Parathyroid adenoma (tissue), 2 donors: ENCODE measurements at regions not wholly inside any gene's neighbourhood (a gene's known extent, or its start where the extent isn't known, plus 50 kb on each side); places are given as distances from the start of the nearest gene placed in this dataset.

Experiments used
- H2AFZ ChIP-seq: fragments of 300-600 bp; sonication (generic); one replicate; pipeline ENCODE4 v1.7.0; 2017; ENCODE audit warnings: antibody characterized with exemption, mild to moderate bottlenecking
- H3K27ac ChIP-seq: fragments of 300-600 bp; sonication (generic); one replicate; pipeline ENCODE4 v1.7.0; 2017
- H3K27me3 ChIP-seq: fragments of 300-600 bp; sonication (generic); one replicate; pipeline ENCODE4 v1.7.0; 2017; ENCODE audit warnings: low read length; ENCODE audit not compliant: control insufficient read depth, insufficient read depth
- H3K36me3 ChIP-seq: fragments of 300-600 bp; sonication (generic); one replicate; pipeline ENCODE4 v1.7.0; 2017; ENCODE audit warnings: low read length; ENCODE audit not compliant: control insufficient read depth, insufficient read depth
- H3K4me1 ChIP-seq: fragments of 300-600 bp; sonication (generic); one replicate; pipeline ENCODE4 v1.7.0; 2017; ENCODE audit warnings: control low read depth
- H3K4me2 ChIP-seq: fragments of 300-600 bp; sonication (generic); one replicate; pipeline ENCODE4 v1.7.0; 2017; ENCODE audit warnings: low read length
- H3K4me3 ChIP-seq: fragments of 300-600 bp; sonication (generic); one replicate; pipeline ENCODE4 v1.7.0; 2017; ENCODE audit warnings: low read depth, low read length
- H3K79me2 ChIP-seq: fragments of 300-600 bp; sonication (generic); one replicate; pipeline ENCODE4 v1.7.0; 2017; ENCODE audit warnings: control low read depth
- H3K9ac ChIP-seq: fragments of 300-600 bp; sonication (generic); one replicate; pipeline ENCODE4 v1.7.0; 2017; ENCODE audit warnings: mild to moderate bottlenecking
- H3K9me3 ChIP-seq: fragments of 300-600 bp; sonication (generic); one replicate; pipeline ENCODE4 v1.7.0; 2017; ENCODE audit warnings: low read length; ENCODE audit not compliant: control insufficient read depth
- CTCF ChIP-seq: fragments of 300-600 bp; sonication (generic); IDR thresholded peaks from one replicate; pipeline ENCODE4 v1.7.0; 2017; ENCODE audit warnings: antibody characterized with exemption, mild to moderate bottlenecking
- donor health status: primary hyperparathyroidism.

DNA sequence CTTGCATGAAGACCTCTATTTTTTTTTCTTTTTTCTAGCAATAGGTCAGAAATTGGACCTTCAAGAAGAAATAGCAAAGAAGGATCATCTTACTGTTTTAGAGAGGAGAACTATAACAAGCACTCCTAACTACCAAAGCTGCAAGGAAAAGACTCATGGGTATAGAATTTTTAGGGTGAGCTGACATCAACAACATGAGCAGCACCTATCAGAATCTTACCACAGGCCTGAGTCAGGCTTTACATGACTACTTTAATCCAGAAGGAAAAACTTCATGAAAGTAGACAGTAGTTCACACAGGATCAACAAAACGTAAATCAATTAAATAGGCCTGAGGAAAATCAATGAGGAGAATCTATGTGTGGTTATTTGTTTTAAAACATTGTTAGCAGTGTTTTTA, 130.5 kb downstream of the FAM76B start:
- H3K79me2 ChIP-seq, result no peaks in the 10 kb centered on the region
- no peak overlapping the region for H3K9ac ChIP-seq
- H3K9me3 ChIP-seq, result no peaks in the 10 kb centered on the region
- H3K27ac ChIP-seq, result no peak overlapping the region
- no peak overlapping the region for H3K4me3 ChIP-seq
- H2AFZ ChIP-seq, result no peak overlapping the region
- TF ChIP-seq CTCF, result no peak
- H3K36me3 ChIP-seq, result no peaks in the 10 kb centered on the region
- no peak overlapping the region for H3K4me2 ChIP-seq
- H3K4me1 ChIP-seq, result no peaks in the 10 kb centered on the region
- no peaks in the 10 kb centered on the region for H3K27me3 ChIP-seq

GRCh38 chr11:95655536-95655935, 134.0 kb downstream of the FAM76B start:
- Histone ChIP-seq H2AFZ (no peak overlapping the region), H3K4me1 (peaks cover 4% of the 10 kb centered on the region), H3K27ac (no peak overlapping the region), H3K4me3 (no peak overlapping the region), H3K79me2 (no peaks in the 10 kb centered on the region), H3K36me3 (no peaks in the 10 kb centered on the region), H3K9me3 (no peaks in the 10 kb centered on the region), H3K9ac (no peak overlapping the region), H3K27me3 (no peaks in the 10 kb centered on the region), H3K4me2 (no peak overlapping the region)
- TF ChIP-seq CTCF, result no peak

DNA sequence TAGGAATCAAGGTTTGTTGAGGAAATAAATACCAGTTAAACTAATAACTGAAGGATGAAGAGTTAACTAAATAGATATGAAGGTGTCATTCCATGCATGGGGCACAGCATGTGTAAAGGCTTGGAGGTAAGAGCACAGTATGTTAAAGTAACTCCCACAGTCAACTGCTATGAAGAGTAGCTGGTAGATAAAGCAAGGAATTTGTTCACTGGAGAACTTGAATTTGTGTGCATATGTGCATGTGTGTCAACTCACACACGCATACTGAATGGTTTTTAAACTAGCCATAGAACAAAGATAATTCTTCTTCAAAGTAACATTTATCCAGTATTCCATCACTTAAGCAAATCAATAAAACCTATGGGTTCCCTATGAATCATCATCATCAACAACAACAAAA, 135.9 kb downstream of the FAM76B start:
- H3K4me3 ChIP-seq, result no peak overlapping the region
- H3K27me3 ChIP-seq, result no peaks in the 10 kb centered on the region
- no peaks in the 10 kb centered on the region for H3K79me2 ChIP-seq
- H3K9ac ChIP-seq, result no peak overlapping the region
- H3K36me3 ChIP-seq, result no peaks in the 10 kb centered on the region
- no peak overlapping the region for H3K27ac ChIP-seq
- H3K9me3 ChIP-seq, result no peaks in the 10 kb centered on the region
- no peak overlapping the region for H3K4me2 ChIP-seq
- TF ChIP-seq CTCF, result no peak
- peaks cover 4% of the 10 kb centered on the region for H3K4me1 ChIP-seq
- no peak overlapping the region for H2AFZ ChIP-seq

- H3K36me3 ChIP-seq, result no peaks in the 10 kb centered on the region
- H2AFZ ChIP-seq, result no peak overlapping the region
- TF ChIP-seq CTCF, result no peak
- no peak overlapping the region for H3K4me3 ChIP-seq
- no peaks in the 10 kb centered on the region for H3K27me3 ChIP-seq
- H3K9me3 ChIP-seq, result no peaks in the 10 kb centered on the region
- no peak overlapping the region for H3K27ac ChIP-seq
- H3K4me1 ChIP-seq, result peaks cover 4% of the 10 kb centered on the region
- H3K9ac ChIP-seq, result no peak overlapping the region
- H3K79me2 ChIP-seq, result no peaks in the 10 kb centered on the region
- H3K4me2 ChIP-seq, result no peak overlapping the region
Observed at GRCh38 chr11:95653099-95653498, 136.5 kb downstream of the FAM76B start.

GRCh38 chr11:95652002-95652472, 137.5 kb downstream of the FAM76B start:
- H3K27ac ChIP-seq, result no peak overlapping the region
- H3K36me3 ChIP-seq, result no peaks in the 10 kb centered on the region
- TF ChIP-seq CTCF, result no peak
- peaks cover 4% of the 10 kb centered on the region for H3K4me1 ChIP-seq
- H3K4me3 ChIP-seq, result no peak overlapping the region
- H3K9ac ChIP-seq, result no peak overlapping the region
- peak overlapping the region; percentile 38 for H3K4me2 ChIP-seq
- no peaks in the 10 kb centered on the region for H3K27me3 ChIP-seq
- H2AFZ ChIP-seq, result no peak overlapping the region
- no peaks in the 10 kb centered on the region for H3K9me3 ChIP-seq
- no peaks in the 10 kb centered on the region for H3K79me2 ChIP-seq
